ENCODE measurements at regions not wholly inside any gene's neighbourhood (a gene's known extent, or its start where the extent isn't known, plus 50 kb on each side); places are given as distances from the start of the nearest gene placed in this dataset.

GRCh38 chr2:118489712-118490299, 357.6 kb downstream of the EN1 start:
- no peak for DNase-seq (ENCODE audit: low read depth)
- TF ChIP-seq CTCF (IDR thresholded peaks at IDR 0.05; ENCODE audit: insufficient read depth, low read depth, low read length, missing control alignments), result no peak
- no peak overlapping the region for H3K4me3 ChIP-seq (ENCODE audit: low read depth, low read length)

DNA sequence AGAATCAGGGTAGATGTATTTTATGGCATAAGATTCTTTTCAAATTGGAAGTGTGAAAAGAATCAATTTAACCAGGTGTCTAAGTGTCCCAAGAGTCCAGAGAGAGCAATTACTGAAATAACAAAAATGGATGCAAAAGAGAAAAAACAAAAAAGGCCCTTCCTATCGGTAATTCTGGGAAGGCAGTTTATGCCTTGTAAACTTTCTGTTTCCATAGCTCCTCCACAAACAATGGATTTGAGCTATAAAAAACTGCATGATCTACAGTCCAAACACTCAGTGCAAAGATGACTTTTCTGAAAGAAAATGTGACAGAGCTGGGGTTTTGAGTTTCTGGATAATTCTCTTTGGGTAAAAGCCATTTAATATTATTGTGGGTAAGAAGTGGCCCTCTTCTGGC, 366.1 kb downstream of the EN1 start:
- no peak for TF ChIP-seq CTCF (IDR thresholded peaks at IDR 0.05; ENCODE audit: insufficient read depth, low read depth, low read length, missing control alignments)
- no peak for DNase-seq (ENCODE audit: low read depth)

GRCh38 chr2:118479020-118479419, 368.4 kb downstream of the EN1 start:
- H3K4me3 ChIP-seq (ENCODE audit: low read depth, low read length), result no peak overlapping the region
- DNase-seq (ENCODE audit: low read depth), result no peak
- no peak for TF ChIP-seq CTCF (IDR thresholded peaks at IDR 0.05; ENCODE audit: insufficient read depth, low read depth, low read length, missing control alignments)

More for the DNA sequence above, 366.1 kb downstream of the EN1 start:
- no peak overlapping the region for H3K4me3 ChIP-seq (ENCODE audit: low read depth, low read length)

- no peak overlapping the region for H3K4me3 ChIP-seq (ENCODE audit: low read depth, low read length)
- no peak for DNase-seq (ENCODE audit: low read depth)
- TF ChIP-seq CTCF (IDR thresholded peaks at IDR 0.05; ENCODE audit: insufficient read depth, low read depth, low read length, missing control alignments), result no peak
Observed at GRCh38 chr2:118477111-118477862, 370.2 kb downstream of the EN1 start.

GRCh38 chr2:118475622-118476205, 371.7 kb downstream of the EN1 start:
- no peak for TF ChIP-seq CTCF (IDR thresholded peaks at IDR 0.05; ENCODE audit: insufficient read depth, low read depth, low read length, missing control alignments)
- no peak overlapping the region for H3K4me3 ChIP-seq (ENCODE audit: low read depth, low read length)
- DNase-seq (ENCODE audit: low read depth), result no peak

DNA sequence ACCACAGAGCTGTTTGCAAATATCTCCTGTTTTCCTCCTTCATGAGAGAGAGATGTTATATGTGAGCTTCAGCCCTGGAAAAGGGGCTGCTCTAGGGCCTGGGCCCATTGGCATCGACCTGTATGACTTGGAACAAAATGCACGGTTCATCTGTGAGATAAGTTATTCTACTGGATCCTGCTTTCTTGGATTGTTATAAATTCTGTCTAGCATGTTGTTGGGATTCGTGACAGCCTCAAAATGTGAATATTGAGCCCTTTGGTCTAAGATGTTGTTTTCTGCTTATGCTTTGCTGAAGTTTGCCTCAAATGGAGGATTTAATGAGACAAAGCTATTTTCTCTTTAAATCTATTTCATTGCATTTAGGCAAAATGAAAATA, 372.9 kb downstream of the EN1 start:
- no peak for TF ChIP-seq CTCF (IDR thresholded peaks at IDR 0.05; ENCODE audit: insufficient read depth, low read depth, low read length, missing control alignments)
- no peak for DNase-seq (ENCODE audit: low read depth)
- no peak overlapping the region for H3K4me3 ChIP-seq (ENCODE audit: low read depth, low read length)
